Ishikawa (cell line): ENCODE measurements at regions not wholly inside any gene's neighbourhood (a gene's known extent, or its start where the extent isn't known, plus 50 kb on each side); places are given as distances from the start of the nearest gene placed in this dataset.

ENCODE experiments used
- CREB1 ChIP-seq: IDR thresholded peaks from 2 replicates; pipeline ENCODE4 v1.6.1; 2012; ENCODE audit warnings: low read depth
- EGR1 ChIP-seq: IDR thresholded peaks from 2 replicates; pipeline ENCODE4 v1.6.1; 2012
- EP300 ChIP-seq: IDR thresholded peaks from 2 replicates; pipeline ENCODE4 v1.6.1; 2012; ENCODE audit warnings: borderline replicate concordance
- FOXM1 ChIP-seq: IDR thresholded peaks from 2 replicates; pipeline ENCODE4 v1.6.1; 2012; ENCODE audit warnings: low read depth, borderline replicate concordance
- MAX ChIP-seq: IDR thresholded peaks from 2 replicates; pipeline ENCODE4 v1.6.1; 2012
- RAD21 ChIP-seq: IDR thresholded peaks from 2 replicates; pipeline ENCODE4 v1.6.1; 2012; ENCODE audit warnings: low read depth
- TAF1 ChIP-seq: IDR thresholded peaks from 2 replicates; pipeline ENCODE4 v1.6.1; 2012; ENCODE audit warnings: low read depth, mild to moderate bottlenecking
- YY1 ChIP-seq: IDR thresholded peaks from 2 replicates; pipeline ENCODE4 v1.6.1; 2012; ENCODE audit warnings: low read depth
- ZBTB7A ChIP-seq: IDR thresholded peaks from 2 replicates; pipeline ENCODE4 v1.6.1; 2012; ENCODE audit warnings: low read depth

DNA sequence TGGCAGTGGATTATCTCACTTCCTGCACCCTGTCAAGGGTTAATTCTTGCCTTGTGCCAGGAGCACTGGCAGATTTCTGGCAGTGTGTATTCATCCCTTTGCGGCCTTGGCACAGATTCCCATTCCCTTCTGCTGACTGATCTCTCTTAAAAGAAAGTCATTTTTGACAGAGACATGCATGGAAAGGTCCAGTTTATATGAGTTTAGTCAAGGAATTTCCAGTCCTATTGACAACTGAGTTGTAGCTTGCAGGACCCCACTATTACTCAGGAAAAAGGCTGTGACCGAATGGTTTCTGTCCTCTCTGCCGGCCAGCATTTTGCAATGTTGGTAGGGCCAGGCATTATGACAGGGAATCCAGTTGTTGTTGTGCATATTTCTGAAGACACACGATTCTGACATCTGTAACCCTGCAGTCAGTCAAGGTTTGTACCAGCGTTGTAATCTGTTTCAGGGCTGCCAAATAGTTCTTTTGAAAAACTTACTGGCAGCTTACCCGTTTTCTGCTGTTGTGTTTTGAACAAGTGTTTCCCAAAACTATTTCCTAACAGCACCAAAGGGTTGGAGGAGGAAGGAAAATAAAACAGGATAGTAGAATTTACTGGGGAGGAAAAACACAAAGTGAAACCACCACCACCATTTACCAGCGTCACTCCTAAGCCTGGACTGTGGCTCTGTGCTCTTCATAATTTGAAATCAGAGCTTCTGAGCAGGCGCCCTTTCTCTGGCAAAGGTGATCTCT is 243.4 kb upstream of the KLF4 start:
- no peak for TF ChIP-seq MAX
- TF ChIP-seq EP300, result no peak
- no peak for TF ChIP-seq TAF1
- TF ChIP-seq RAD21, result no peak
- no peak for TF ChIP-seq FOXM1
- TF ChIP-seq EGR1, result no peak
- TF ChIP-seq ZBTB7A, result no peak
- TF ChIP-seq CREB1, result no peak
- no peak for TF ChIP-seq YY1
